SU-DHL-6 (cell line): ENCODE measurements at regions not wholly inside any gene's neighbourhood (a gene's known extent, or its start where the extent isn't known, plus 50 kb on each side); places are given as distances from the start of the nearest gene placed in this dataset.

ENCODE experiments used
- CTCF ChIP-seq: fragments of 200-600 bp; sonication (generic); IDR thresholded peaks from one replicate; pipeline ENCODE4 v1.5.1; 2017; ENCODE audit warnings: antibody characterized with exemption, mild to moderate bottlenecking, low read length, moderate library complexity; ENCODE audit not compliant: insufficient read depth, poor library complexity, severe bottlenecking
- EZH2phosphoT487 ChIP-seq: fragments of 200-600 bp; sonication (generic), shearing (Covaris generic); conservative IDR thresholded peaks from 2 replicates; pipeline ENCODE4 v1.6.1; 2018; ENCODE audit warnings: mild to moderate bottlenecking, antibody characterized with exemption, low read length, moderate library complexity, mixed read lengths

GRCh38 chr7:46157931-46158330 is 236.9 kb upstream of the IGFBP3 start:
- TF ChIP-seq CTCF (no peak), EZH2phosphoT487 (no peak)
